Esophagus muscularis mucosa (tissue), 4 donors: ENCODE measurements at regions not wholly inside any gene's neighbourhood (a gene's known extent, or its start where the extent isn't known, plus 50 kb on each side); places are given as distances from the start of the nearest gene placed in this dataset.

Source experiments
- DNase-seq: peaks from one replicate; pipeline ENCODE4 v3.0.0-alpha.2; 2017; ENCODE audit errors: extremely low spot score
- H3K27ac ChIP-seq, 4 donors: fragments of 200-600 bp; sonication (generic); replicated peaks in 1 of 4; 1 replicate in 3 of 4; 2 replicates in 1 of 4; pipeline ENCODE4 v1.5.1; 2016 to 2019; ENCODE audit warnings: mild to moderate bottlenecking in 1 of 4
- H3K27me3 ChIP-seq, 4 donors: fragments of 200-600 bp; sonication (generic); one replicate each; pipeline versions ENCODE4 v1.5.1 to v1.6.0; 2016 to 2019
- H3K36me3 ChIP-seq, 4 donors: fragments of 200-600 bp; sonication (generic); one replicate each; pipeline ENCODE4 v1.5.1; 2016 to 2019
- H3K4me1 ChIP-seq, 4 donors: fragments of 200-600 bp; sonication (generic); one replicate each; pipeline ENCODE4 v1.5.1; 2016 to 2019
- H3K4me3 ChIP-seq, 4 donors: fragments of 200-600 bp; sonication (generic); 1 replicate in 2 of 4; 2 replicates in 2 of 4; pipeline ENCODE4 v1.5.1; 2016 to 2019; ENCODE audit warnings: mild to moderate bottlenecking in 4 of 4, moderate library complexity in 1 of 4
- H3K9me3 ChIP-seq, 4 donors: fragments of 200-600 bp; sonication (generic); 1 replicate in 3 of 4; 2 replicates in 1 of 4; pipeline ENCODE4 v1.5.1; 2016 to 2019
- EP300 ChIP-seq: sonication (generic); formaldehyde crosslinking; IDR thresholded peaks from one replicate; pipeline ENCODE4 v1.6.1; 2017; ENCODE audit warnings: antibody characterized with exemption
- POLR2A ChIP-seq: fragments of 450-650 bp; IDR thresholded peaks from one replicate; pipeline ENCODE4 v1.6.1; 2017; ENCODE audit warnings: antibody characterized with exemption, moderate library complexity, mild to moderate bottlenecking, low read depth
- POLR2AphosphoS5 ChIP-seq, 2 donors: sonication (generic); formaldehyde crosslinking; IDR thresholded peaks; one replicate each; pipeline ENCODE4 v1.6.1; 2017; ENCODE audit warnings: antibody characterized with exemption in 2 of 2
- WGBS: methylation state at CpG from one replicate; pipeline ENCODE4 v1.1.5; 2018; 5-methylcytosine and 5-hydroxymethylcytosine counted together
- intact Hi-C: fragments of 100-400 bp; cut with DNase I; formaldehyde crosslinking; loops from one replicate; pipeline ENCODE4 v1.15.1; 2023
- TF ChIP-seq, protein P1 (sequence below), 3 experiments: fragments of 200-600 bp in 2 of 3; fragments of 450-650 bp in 1 of 3; sonication (generic) in 2 of 3; IDR thresholded peaks; one replicate each; pipeline ENCODE4 v1.5.1; 2017 to 2019; ENCODE audit warnings: antibody characterized with exemption in 3 of 3, mild to moderate bottlenecking in 2 of 3, moderate library complexity in 1 of 3

DNA sequence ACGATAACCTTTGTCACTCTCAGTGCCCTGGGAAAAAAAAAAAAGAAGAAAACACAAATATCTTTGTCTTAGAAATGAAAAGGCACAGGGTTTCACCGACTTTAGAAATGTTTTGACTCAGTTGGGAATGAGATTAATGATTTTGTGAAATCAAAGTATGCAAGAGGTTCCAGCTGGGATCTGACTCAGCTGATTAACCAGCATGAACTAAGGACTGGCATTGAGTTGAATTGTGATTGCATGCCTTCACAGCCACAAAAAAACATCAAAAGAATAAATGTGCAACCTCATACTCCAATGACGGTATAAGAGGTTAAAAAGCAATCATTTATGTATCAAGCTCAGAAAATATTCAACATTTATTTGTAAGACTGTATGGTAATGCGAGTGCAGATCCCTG, 566.6 kb upstream of the DSEL start:
- no peak for DNase-seq
- 44% methylated on average over 4 of the region's 4 CpGs for WGBS
- Histone ChIP-seq H3K9me3 (no peaks in the 10 kb centered on the region), H3K36me3 (no peaks in the 10 kb centered on the region), H3K4me1 (no peaks in the 10 kb centered on the region), H3K4me3 (no peak overlapping the region), H3K27me3 (no peaks in the 10 kb centered on the region), H3K27ac (no peak overlapping the region)
- intact Hi-C loops: no loop called here
- TF ChIP-seq POLR2A: no peak
- no peak for TF ChIP-seq POLR2AphosphoS5 (IDR thresholded peaks at IDR 0.05)
- TF ChIP-seq, protein P1, sequence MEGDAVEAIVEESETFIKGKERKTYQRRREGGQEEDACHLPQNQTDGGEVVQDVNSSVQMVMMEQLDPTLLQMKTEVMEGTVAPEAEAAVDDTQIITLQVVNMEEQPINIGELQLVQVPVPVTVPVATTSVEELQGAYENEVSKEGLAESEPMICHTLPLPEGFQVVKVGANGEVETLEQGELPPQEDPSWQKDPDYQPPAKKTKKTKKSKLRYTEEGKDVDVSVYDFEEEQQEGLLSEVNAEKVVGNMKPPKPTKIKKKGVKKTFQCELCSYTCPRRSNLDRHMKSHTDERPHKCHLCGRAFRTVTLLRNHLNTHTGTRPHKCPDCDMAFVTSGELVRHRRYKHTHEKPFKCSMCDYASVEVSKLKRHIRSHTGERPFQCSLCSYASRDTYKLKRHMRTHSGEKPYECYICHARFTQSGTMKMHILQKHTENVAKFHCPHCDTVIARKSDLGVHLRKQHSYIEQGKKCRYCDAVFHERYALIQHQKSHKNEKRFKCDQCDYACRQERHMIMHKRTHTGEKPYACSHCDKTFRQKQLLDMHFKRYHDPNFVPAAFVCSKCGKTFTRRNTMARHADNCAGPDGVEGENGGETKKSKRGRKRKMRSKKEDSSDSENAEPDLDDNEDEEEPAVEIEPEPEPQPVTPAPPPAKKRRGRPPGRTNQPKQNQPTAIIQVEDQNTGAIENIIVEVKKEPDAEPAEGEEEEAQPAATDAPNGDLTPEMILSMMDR (IDR thresholded peaks at IDR 0.05): no peak
- no peak for TF ChIP-seq EP300

DNA sequence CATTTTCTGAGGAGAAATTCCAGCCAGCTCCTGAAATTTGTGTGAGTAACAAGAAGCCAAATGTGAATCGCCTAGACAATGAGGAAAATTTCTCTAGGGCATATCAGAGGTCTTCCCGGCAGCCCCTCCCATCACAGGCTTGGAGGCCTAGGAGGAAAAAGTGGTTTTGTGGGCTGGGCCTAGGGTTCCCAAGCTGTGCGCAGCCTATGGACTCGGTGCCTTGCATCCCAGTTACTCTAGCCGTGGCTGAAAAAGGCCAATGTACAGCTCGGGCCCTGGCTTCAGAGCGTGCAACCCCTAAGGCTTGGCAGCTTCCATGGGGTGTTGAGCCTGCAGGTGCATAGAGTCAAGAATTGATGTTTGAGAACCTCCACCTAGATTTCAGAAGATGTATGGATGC, 556.2 kb upstream of the DSEL start:
- TF ChIP-seq EP300 (no peak), POLR2A (no peak), POLR2AphosphoS5 (IDR thresholded peaks at IDR 0.05) (no peak)
- TF ChIP-seq, protein P1 (IDR thresholded peaks at IDR 0.05): no peak

DNA sequence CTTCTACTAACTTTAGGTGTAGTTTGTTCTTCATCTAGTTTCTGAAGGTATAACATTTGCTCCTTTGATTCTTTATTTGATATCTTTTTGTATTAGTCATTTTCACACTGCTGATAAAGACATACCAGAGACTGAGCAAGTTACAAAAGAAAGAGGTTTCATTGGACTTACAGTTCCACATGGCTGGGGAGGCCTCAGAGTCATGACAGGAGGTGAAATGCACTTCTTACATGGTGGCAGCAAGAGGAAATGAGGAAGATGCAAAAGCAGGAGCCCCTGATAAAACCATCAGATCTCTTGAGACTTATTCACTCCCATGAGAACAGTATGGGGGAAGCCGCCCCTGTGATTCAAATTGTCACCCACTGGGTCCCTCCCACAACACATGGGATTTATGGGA, 544.4 kb upstream of the DSEL start:
- no peak overlapping the region for H3K27ac ChIP-seq
- no peaks in the 10 kb centered on the region for H3K36me3 ChIP-seq
- intact Hi-C loops: no loop called here
- WGBS: 79% methylated on average over 1 of the region's 1 CpG
- peaks cover 0 to 5% (median 2%) of the 10 kb centered on the region in 4 donors for H3K9me3 ChIP-seq
- TF ChIP-seq POLR2AphosphoS5 (IDR thresholded peaks at IDR 0.05) (no peak), EP300 (no peak), POLR2A (no peak)
- TF ChIP-seq, protein P1 (IDR thresholded peaks at IDR 0.05): no peak
- H3K27me3 ChIP-seq: no peaks in the 10 kb centered on the region
- no peak for DNase-seq
- no peaks in the 10 kb centered on the region for H3K4me1 ChIP-seq
- no peak overlapping the region for H3K4me3 ChIP-seq

More for the DNA sequence above, 556.2 kb upstream of the DSEL start:
- no peak overlapping the region for H3K4me3 ChIP-seq
- no peak overlapping the region for H3K27ac ChIP-seq
- DNase-seq: no peak
- no peaks in the 10 kb centered on the region for H3K36me3 ChIP-seq
- no peaks in the 10 kb centered on the region for H3K27me3 ChIP-seq
- WGBS: 90% methylated on average over 7 of the region's 7 CpGs
- intact Hi-C loops: no loop called here
- no peaks in the 10 kb centered on the region for H3K9me3 ChIP-seq
- no peaks in the 10 kb centered on the region for H3K4me1 ChIP-seq

DNA sequence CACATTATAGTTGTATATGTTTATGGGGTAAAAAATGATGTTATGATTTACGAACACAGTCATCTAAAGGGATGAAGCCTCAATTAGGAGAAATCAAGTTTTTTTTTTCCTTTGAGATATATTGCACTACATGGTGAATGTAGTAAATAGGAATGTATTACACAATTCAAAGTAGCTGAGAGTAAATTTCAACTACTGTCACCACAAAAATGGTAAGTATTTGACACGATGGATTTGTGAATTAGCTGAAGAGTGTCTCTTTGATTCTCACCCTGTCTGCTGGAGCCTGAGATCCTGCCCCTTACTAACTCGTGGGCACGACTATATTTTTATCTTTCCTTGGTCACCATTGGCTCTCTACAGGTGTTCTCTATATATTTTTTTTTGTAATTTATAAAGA, 540.4 kb upstream of the DSEL start:
- Histone ChIP-seq H3K36me3 (no peaks in the 10 kb centered on the region), H3K27me3 (no peaks in the 10 kb centered on the region), H3K4me1 (no peaks in the 10 kb centered on the region), H3K27ac (no peak overlapping the region), H3K9me3 (no peaks in the 10 kb centered on the region), H3K4me3 (no peak overlapping the region)
- TF ChIP-seq POLR2A: no peak
- TF ChIP-seq POLR2AphosphoS5 (IDR thresholded peaks at IDR 0.05): no peak
- TF ChIP-seq, protein P1 (IDR thresholded peaks at IDR 0.05): no peak
- no peak for TF ChIP-seq EP300
- WGBS: 85% methylated on average over 4 of the region's 4 CpGs
- intact Hi-C loops: no loop called here
- DNase-seq: no peak

DNA sequence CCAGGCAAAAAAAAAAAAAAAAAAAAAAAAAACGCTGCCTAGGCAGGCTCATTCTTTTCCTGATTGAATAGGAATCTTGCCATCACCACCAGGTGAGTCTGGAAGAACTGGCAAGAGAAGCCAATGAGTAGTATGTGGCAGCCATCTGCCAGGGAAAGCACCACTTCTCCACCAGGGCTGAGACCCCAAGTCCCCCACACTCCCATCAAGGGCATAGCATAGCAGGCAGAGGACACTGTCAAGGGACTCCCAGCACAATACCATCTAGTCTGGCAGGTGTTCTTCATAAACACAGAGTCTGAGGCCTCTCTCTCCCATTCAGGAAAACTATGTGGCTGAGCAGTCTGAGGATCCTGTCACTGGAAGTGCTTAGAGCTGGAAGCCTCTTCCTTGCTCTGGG, 538.1 kb upstream of the DSEL start:
- H3K9me3 ChIP-seq: no peaks in the 10 kb centered on the region
- TF ChIP-seq, protein P1 (IDR thresholded peaks at IDR 0.05): no peak
- TF ChIP-seq POLR2A (no peak), EP300 (no peak), POLR2AphosphoS5 (IDR thresholded peaks at IDR 0.05) (no peak)
- H3K27ac ChIP-seq: no peak overlapping the region
- DNase-seq: no peak
- no peaks in the 10 kb centered on the region for H3K36me3 ChIP-seq
- H3K4me3 ChIP-seq: no peak overlapping the region
- no peaks in the 10 kb centered on the region for H3K27me3 ChIP-seq
- 56% methylated on average over 1 of the region's 1 CpG for WGBS
- H3K4me1 ChIP-seq: no peaks in the 10 kb centered on the region
- intact Hi-C loops: no loop called here
